Mononuclear cell (primary cell): ENCODE measurements at regions not wholly inside any gene's neighbourhood (a gene's known extent, or its start where the extent isn't known, plus 50 kb on each side); places are given as distances from the start of the nearest gene placed in this dataset.
"Not testable (repeated sequence)": the region's sequence is repeated elsewhere in the genome, so short reads cannot be mapped to it uniquely, and the experiment has no call there.

Experiments used
- H3K27me3 ChIP-seq: 2 replicates; pipeline ENCODE4 v1.6.0; 2011; ENCODE audit warnings: low read length, control low read depth; ENCODE audit not compliant: insufficient read depth
- H3K4me1 ChIP-seq: 2 replicates; pipeline ENCODE4 v1.5.1; 2011; ENCODE audit warnings: mild to moderate bottlenecking, low read length, control low read depth; ENCODE audit not compliant: insufficient read depth
- H3K4me3 ChIP-seq: 2 replicates; pipeline ENCODE4 v1.5.1; 2011; ENCODE audit warnings: mild to moderate bottlenecking, low read length, moderate library complexity
- H3K9me3 ChIP-seq: 2 replicates; pipeline ENCODE4 v1.5.1; 2011; ENCODE audit warnings: low read depth, mild to moderate bottlenecking, control low read depth, low read length

DNA sequence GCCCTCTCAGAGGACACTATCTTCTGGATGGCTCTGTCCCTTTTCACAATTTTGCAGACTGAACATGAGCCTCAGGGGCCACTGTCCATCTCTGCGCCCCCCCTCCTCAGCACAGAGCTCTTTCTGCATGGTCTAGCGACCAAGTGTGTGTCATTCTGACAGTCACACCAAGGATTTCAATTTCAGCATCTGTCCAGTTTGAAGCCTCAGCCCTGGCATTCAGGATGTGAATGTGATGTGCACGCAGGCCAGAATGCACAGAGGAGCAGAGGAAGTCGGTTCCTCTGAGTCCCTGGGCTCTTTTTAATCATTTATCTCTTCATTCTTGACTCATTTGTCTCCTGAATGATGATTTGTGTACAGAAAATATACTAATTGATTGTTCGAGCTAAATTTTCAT is 102.0 kb upstream of the PWP1 start:
- no peaks in the 10 kb centered on the region for H3K9me3 ChIP-seq
- H3K4me3 ChIP-seq: no peak overlapping the region
- no peaks in the 10 kb centered on the region for H3K4me1 ChIP-seq
- H3K27me3 ChIP-seq: no peaks in the 10 kb centered on the region

- H3K4me3 ChIP-seq: no peak overlapping the region
- H3K27me3 ChIP-seq: no peaks in the 10 kb centered on the region
- no peaks in the 10 kb centered on the region for H3K9me3 ChIP-seq
- no peaks in the 10 kb centered on the region for H3K4me1 ChIP-seq
These were observed 101.0 kb upstream of the PWP1 start for GRCh38 chr12:107584563-107584962.

DNA sequence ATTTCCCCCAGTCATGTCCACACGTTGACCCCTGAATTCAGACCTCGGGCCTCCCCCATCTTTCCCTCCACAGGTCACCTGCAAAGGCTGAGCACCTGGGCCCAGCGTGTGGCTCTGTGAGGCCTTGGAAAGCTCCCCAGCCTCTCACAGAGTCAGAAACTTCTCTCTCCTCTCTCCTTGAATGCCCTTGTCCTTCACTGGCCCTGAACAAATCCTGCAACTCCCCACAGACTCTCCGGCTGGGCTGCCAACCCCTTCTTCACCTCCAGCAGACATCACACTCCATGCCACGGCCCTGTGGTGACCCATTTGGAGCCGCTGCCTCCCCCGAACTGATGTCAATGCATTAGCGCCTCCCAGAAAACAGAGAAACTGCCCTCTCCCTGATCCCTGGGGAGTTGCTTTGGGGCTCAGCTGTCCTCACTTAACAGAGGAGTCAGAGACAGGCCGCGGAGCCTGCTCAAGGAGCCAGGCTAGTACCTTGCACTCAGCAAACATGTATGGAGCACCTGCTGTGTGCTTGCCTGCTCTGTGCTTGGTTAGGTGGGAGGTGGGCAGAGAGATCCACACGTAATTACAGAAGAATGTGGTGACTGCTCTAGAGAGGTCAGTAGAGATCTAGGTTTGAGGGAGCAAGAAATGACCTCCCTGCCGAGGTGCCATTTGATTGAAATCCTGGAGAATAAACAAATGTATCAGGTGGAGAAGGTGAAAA is 99.2 kb upstream of the PWP1 start:
- Histone ChIP-seq H3K27me3 (no peaks in the 10 kb centered on the region), H3K4me3 (no peak overlapping the region), H3K9me3 (no peaks in the 10 kb centered on the region), H3K4me1 (no peaks in the 10 kb centered on the region)

GRCh38 chr12:107590413-107590812 is 95.2 kb upstream of the PWP1 start:
- no peak overlapping the region for H3K4me3 ChIP-seq
- peaks cover 4% of the 10 kb centered on the region for H3K9me3 ChIP-seq
- H3K27me3 ChIP-seq: no peaks in the 10 kb centered on the region
- no peaks in the 10 kb centered on the region for H3K4me1 ChIP-seq

- H3K4me3 ChIP-seq: no peak overlapping the region
- H3K27me3 ChIP-seq: no peaks in the 10 kb centered on the region
- H3K4me1 ChIP-seq: no peaks in the 10 kb centered on the region
- peaks cover 4% of the 10 kb centered on the region for H3K9me3 ChIP-seq
These were observed 94.7 kb upstream of the PWP1 start for GRCh38 chr12:107590814-107591375.

DNA sequence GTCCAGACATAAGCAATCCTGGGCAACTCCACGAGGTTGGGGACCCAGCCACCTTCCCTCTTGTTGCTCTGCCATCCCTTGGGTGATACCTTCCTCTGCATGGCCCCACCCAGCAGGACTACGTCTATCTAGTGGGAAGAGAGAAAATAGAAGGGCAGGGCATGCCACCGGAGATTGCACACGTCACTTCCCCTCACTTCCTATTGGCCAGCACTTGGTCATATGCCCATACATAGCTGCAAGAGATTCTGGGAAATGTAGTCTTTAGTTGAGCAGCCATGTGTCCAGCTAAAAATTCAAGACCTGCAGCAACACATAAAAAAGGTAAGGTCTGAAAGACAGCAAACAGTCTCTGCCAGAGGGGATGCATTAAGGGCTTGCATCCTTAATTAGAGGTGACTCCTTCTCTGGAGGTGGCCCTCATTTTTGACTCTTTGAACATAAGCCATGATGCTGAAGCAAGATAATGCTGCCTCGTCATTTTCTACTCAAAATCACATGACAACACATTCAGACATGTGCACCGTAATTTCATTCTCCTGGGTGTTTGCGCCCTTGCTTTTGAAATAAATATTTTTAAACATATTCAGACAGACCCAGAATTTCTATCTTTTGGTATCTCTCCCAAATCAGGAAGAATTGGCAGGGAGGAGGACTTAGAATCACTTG is 91.8 kb upstream of the PWP1 start:
- Histone ChIP-seq H3K9me3 (peaks cover 4% of the 10 kb centered on the region), H3K27me3 (no peaks in the 10 kb centered on the region), H3K4me3 (no peak overlapping the region), H3K4me1 (no peaks in the 10 kb centered on the region)

- Histone ChIP-seq H3K4me1 (no peaks in the 10 kb centered on the region), H3K4me3 (no peak overlapping the region), H3K27me3 (no peaks in the 10 kb centered on the region), H3K9me3 (peaks cover 4% of the 10 kb centered on the region)
These were observed 90.6 kb upstream of the PWP1 start for GRCh38 chr12:107594995-107595394.

- H3K27me3 ChIP-seq: no peaks in the 10 kb centered on the region
- peaks cover 4% of the 10 kb centered on the region for H3K9me3 ChIP-seq
- H3K4me1 ChIP-seq: no peaks in the 10 kb centered on the region
- no peak overlapping the region for H3K4me3 ChIP-seq
These were observed 87.7 kb upstream of the PWP1 start for GRCh38 chr12:107597695-107598410.

- Histone ChIP-seq H3K4me1 (no peaks in the 10 kb centered on the region), H3K27me3 (no peaks in the 10 kb centered on the region), H3K4me3 (no peak overlapping the region), H3K9me3 (no peaks in the 10 kb centered on the region)
These were observed 86.7 kb upstream of the PWP1 start for GRCh38 chr12:107598906-107599305.

GRCh38 chr12:107600581-107601144 is 84.9 kb upstream of the PWP1 start:
- no peaks in the 10 kb centered on the region for H3K9me3 ChIP-seq
- H3K27me3 ChIP-seq: no peaks in the 10 kb centered on the region
- no peak overlapping the region for H3K4me3 ChIP-seq
- no peaks in the 10 kb centered on the region for H3K4me1 ChIP-seq

DNA sequence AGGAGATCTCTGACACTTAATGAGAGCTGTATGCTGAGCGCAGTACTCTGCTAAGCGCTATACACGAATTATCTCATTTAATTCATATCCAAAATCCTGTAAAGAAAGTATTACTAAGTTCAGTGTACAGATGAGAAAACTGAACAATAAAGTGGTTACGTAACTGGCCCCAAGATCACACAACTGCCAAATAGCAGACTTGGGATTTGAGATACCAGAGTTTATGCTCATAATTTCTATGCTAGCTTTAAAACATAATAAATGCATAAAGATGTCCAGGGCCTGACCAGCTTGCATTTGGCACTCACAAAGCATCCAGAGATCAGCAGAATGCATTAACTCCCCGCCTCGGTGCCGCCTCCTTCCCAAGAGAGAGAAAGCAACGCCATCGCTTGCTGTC is 83.2 kb upstream of the PWP1 start:
- H3K4me3 ChIP-seq: no peak overlapping the region
- H3K27me3 ChIP-seq: no peaks in the 10 kb centered on the region
- H3K4me1 ChIP-seq: no peaks in the 10 kb centered on the region
- no peaks in the 10 kb centered on the region for H3K9me3 ChIP-seq

GRCh38 chr12:107605293-107605692 is 80.3 kb upstream of the PWP1 start:
- no peaks in the 10 kb centered on the region for H3K4me1 ChIP-seq
- H3K9me3 ChIP-seq: no peaks in the 10 kb centered on the region
- H3K4me3 ChIP-seq: no peak overlapping the region
- no peaks in the 10 kb centered on the region for H3K27me3 ChIP-seq

DNA sequence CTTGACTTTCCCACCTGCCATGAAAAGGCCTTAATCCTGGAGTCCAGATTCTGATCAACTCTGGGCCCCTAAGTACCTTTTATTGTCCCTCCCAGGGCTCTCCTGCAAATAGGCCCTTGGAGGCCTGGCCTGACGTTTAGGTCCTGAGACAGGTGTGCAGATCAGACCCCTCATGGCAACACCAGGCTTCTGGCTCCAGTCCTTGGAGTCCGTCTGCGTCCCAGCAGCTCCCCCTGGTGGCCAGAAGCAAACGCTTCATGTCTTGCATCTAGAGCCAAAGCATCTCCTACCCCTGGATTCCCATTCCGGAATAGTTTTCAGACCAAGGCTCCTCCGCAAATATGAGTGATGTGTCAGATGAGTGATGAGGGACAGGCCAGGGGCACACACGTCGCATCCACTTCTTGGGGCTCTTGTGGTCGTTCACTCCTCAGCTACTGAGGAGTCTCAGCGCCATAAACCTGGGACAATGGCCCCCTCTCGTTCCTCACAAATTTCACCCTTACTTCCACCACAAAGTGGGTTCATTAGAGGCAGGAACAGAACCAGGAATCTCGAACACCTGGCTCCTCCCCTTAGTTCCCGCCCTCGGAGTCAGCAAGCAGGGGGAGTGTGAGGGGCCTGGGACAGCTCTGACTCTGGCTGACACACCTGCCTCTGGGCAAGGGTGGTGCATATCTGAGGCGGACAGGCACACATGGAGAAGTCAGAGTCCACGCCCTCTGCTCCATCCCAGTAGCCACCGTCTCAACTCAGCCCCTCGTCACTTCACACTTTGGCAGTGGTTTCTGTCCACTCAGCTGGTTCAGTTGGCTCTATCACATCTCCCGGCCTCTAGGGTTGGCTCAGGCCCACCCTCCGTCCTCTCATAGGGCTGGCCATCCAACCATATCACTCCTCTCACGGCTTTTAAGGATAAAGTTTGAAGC is 77.9 kb upstream of the PWP1 start:
- H3K4me3 ChIP-seq: no peak overlapping the region
- no peaks in the 10 kb centered on the region for H3K27me3 ChIP-seq
- H3K4me1 ChIP-seq: no peaks in the 10 kb centered on the region
- H3K9me3 ChIP-seq: no peaks in the 10 kb centered on the region

- not testable (repeated sequence) for H3K27me3 ChIP-seq, H3K4me1 ChIP-seq, H3K4me3 ChIP-seq, H3K9me3 ChIP-seq
These were observed 76.8 kb upstream of the PWP1 start for GRCh38 chr12:107608779-107609178.
